K562 (cell line): ENCODE measurements at regions not wholly inside any gene's neighbourhood (a gene's known extent, or its start where the extent isn't known, plus 50 kb on each side); places are given as distances from the start of the nearest gene placed in this dataset.

Experiments used
- ATAC-seq: fragments of 200-7000 bp; cut with Tn5 transposase; 3 replicates; pipeline ENCODE4 v1.9.1; 2020; ENCODE audit warnings: moderate library complexity
- BruUV-seq: library from RNA; stranded (reverse); fragments of 400-500 nt; replicated peaks from 2 replicates; lab custom pipeline; 2021; lab: Mats Ljungman, UMichigan
- CTCF ChIA-PET: fragments of 300-600 bp; formaldehyde crosslinking; extraction: SDS; loops from one replicate; lab custom pipeline; 2021; ENCODE audit warnings: low intra/inter-chr PET ratio; lab: Yijun Ruan, JAX
- POLR2A ChIA-PET: fragments of 300-600, 350-650 bp; sonication (Branson Sonifier 250); formaldehyde crosslinking; extraction: SDS; loops from one replicate; lab custom pipeline; 2021; ENCODE audit warnings: antibody characterized with exemption, inconsistent platforms; lab: Yijun Ruan, JAX
- DNase-seq, 4 experiments: peaks; one replicate each; pipeline versions ENCODE4 v3.0.0 to v3.0.0-alpha.2; 2011 to 2018; ENCODE audit warnings: low spot score in 3 of 4, mixed read lengths in 3 of 4; ENCODE audit errors: extremely low read depth in 1 of 4
- FAIRE-seq: peaks from 2 replicates; lab custom pipeline; 2011; peaks lifted over from hg19 to GRCh38; lab: Jason Lieb, UNC
- H2AFZ ChIP-seq: 2 replicates; pipeline ENCODE4 v1.6.0; 2011; ENCODE audit warnings: low read depth, low read length, control low read depth, inconsistent platforms
- H3K27ac ChIP-seq: fragments of 200-600 bp; 3 replicates; pipeline ENCODE4 v1.8.0; 2011; ENCODE audit warnings: low read depth, mild to moderate bottlenecking, control low read depth, inconsistent platforms, low read length, moderate library complexity, mixed read lengths; ENCODE audit errors: extremely low read depth
- H3K27me3 ChIP-seq, 2 experiments: fragments of 300-600 bp in 1 of 2; 2 replicates in 1 of 2; 3 replicates in 1 of 2; pipeline versions ENCODE4 v1.6.0 to v1.8.0; 2011; ENCODE audit warnings: inconsistent platforms in 2 of 2, low read length in 2 of 2, mild to moderate bottlenecking in 1 of 2, mixed read lengths in 1 of 2, moderate library complexity in 1 of 2; ENCODE audit not compliant: control insufficient read depth in 2 of 2, insufficient read depth in 2 of 2
- H3K36me3 ChIP-seq: fragments of 300-600 bp; 3 replicates; pipeline ENCODE4 v1.8.0; 2011; ENCODE audit warnings: mild to moderate bottlenecking, low read length, inconsistent platforms; ENCODE audit not compliant: control insufficient read depth, insufficient read depth
- H3K4me1 ChIP-seq, 2 experiments: fragments of 200-600 bp in 1 of 2; replicated peaks in 1 of 2; 2 replicates in 1 of 2; 3 replicates in 1 of 2; pipeline versions ENCODE4 v1.5.1 to v1.8.0; 2011; ENCODE audit warnings: inconsistent platforms in 2 of 2, low read length in 2 of 2, mild to moderate bottlenecking in 1 of 2, mixed read lengths in 1 of 2, moderate library complexity in 1 of 2; ENCODE audit not compliant: control insufficient read depth in 2 of 2, insufficient read depth in 2 of 2
- H3K4me2 ChIP-seq: 2 replicates; pipeline ENCODE4 v1.6.1; 2011; ENCODE audit warnings: low read length, control low read depth, inconsistent platforms, mixed read lengths; ENCODE audit not compliant: insufficient read depth
- H3K4me3 ChIP-seq: fragments of 200-600 bp; sonication (generic), shearing (Covaris generic); 2 replicates; pipeline ENCODE4 v1.5.1; 2016; ENCODE audit warnings: control low read depth, inconsistent platforms
- H3K79me2 ChIP-seq: fragments of 200-600 bp; 3 replicates; pipeline ENCODE4 v1.8.0; 2011; ENCODE audit warnings: low read length, inconsistent platforms; ENCODE audit not compliant: control insufficient read depth, insufficient read depth
- H3K9ac ChIP-seq, 2 experiments: 2 replicates each; pipeline versions ENCODE4 v1.6.0 to v1.6.1; 2011; ENCODE audit warnings: low read depth in 2 of 2, low read length in 2 of 2, control low read depth in 1 of 2, inconsistent platforms in 1 of 2, mild to moderate bottlenecking in 1 of 2, mixed read lengths in 1 of 2; ENCODE audit not compliant: insufficient read depth in 1 of 2
- H3K9me1 ChIP-seq: one replicate; pipeline ENCODE4 v1.6.0; 2011; ENCODE audit warnings: inconsistent platforms, mild to moderate bottlenecking, low read length, moderate library complexity; ENCODE audit not compliant: control insufficient read depth, insufficient read depth
- H3K9me3 ChIP-seq: replicated peaks from 2 replicates; pipeline ENCODE4 v1.5.1; 2011; ENCODE audit warnings: low read depth, low read length, inconsistent platforms; ENCODE audit not compliant: control insufficient read depth, insufficient read depth
- H4K20me1 ChIP-seq: replicated peaks from 2 replicates; pipeline ENCODE4 v1.6.1; 2011; ENCODE audit warnings: low read length, inconsistent platforms, mixed read lengths; ENCODE audit not compliant: control insufficient read depth, insufficient read depth
- BDP1 ChIP-seq: IDR thresholded peaks from 3 replicates; pipeline ENCODE4 v1.6.1; 2011; ENCODE audit not compliant: insufficient read length, insufficient read depth
- CCAR2 ChIP-seq: fragments of 200-400 bp; formaldehyde crosslinking; IDR thresholded peaks from 2 replicates; pipeline ENCODE4 v1.6.1; 2017; ENCODE audit warnings: mild to moderate bottlenecking, low read depth, low read length
- E2F4 ChIP-seq: sonication (generic); formaldehyde crosslinking; IDR thresholded peaks from 2 replicates; pipeline ENCODE4 v1.8.0; 2022; ENCODE audit warnings: mild to moderate bottlenecking, low read depth, missing genetic modification reagents
- FIP1L1 ChIP-seq: fragments of 200-400 bp; formaldehyde crosslinking; IDR thresholded peaks from 2 replicates; pipeline ENCODE4 v1.6.1; 2018; ENCODE audit warnings: mild to moderate bottlenecking, low read depth, low read length; ENCODE audit not compliant: poor library complexity, severe bottlenecking
- ILF3 ChIP-seq: fragments of 450-650 bp; IDR thresholded peaks from 2 replicates; pipeline ENCODE4 v1.6.1; 2018; ENCODE audit warnings: antibody characterized with exemption, mild to moderate bottlenecking, moderate library complexity, borderline replicate concordance
- IRF2 ChIP-seq: sonication (generic); formaldehyde crosslinking; IDR thresholded peaks from 2 replicates; pipeline ENCODE4 v1.8.1; 2022; ENCODE audit warnings: mild to moderate bottlenecking, missing genetic modification reagents
- KDM5B ChIP-seq: fragments of 200-600 bp; sonication (generic); IDR thresholded peaks from 2 replicates; pipeline ENCODE4 v1.6.1; 2012; ENCODE audit warnings: low read depth, mild to moderate bottlenecking, moderate library complexity, low read length, control low read depth, inconsistent platforms; ENCODE audit not compliant: insufficient replicate concordance
- MAFG ChIP-seq: fragments of 450-650 bp; conservative IDR thresholded peaks from 2 replicates; pipeline ENCODE4 v1.6.1; 2016; ENCODE audit warnings: missing genetic modification characterization, missing compliant biosample characterization
- NR2C2 ChIP-seq, 2 experiments: fragments of 200-800 bp in 1 of 2; sonication (Bioruptor generic) in 1 of 2; sonication (generic) in 1 of 2; formaldehyde crosslinking in 1 of 2; IDR thresholded peaks; 2 replicates each; pipeline versions ENCODE4 v1.6.1 to v1.8.0; 2016 to 2022; ENCODE audit warnings: mild to moderate bottlenecking in 1 of 2, missing compliant biosample characterization in 1 of 2, missing genetic modification characterization in 1 of 2, missing genetic modification reagents in 1 of 2
- SMAD2 ChIP-seq: fragments of 150-350 bp; IDR thresholded peaks from 2 replicates; pipeline ENCODE4 v1.6.1; 2014; ENCODE audit warnings: low read depth, mild to moderate bottlenecking, low read length
- SNAPC5 ChIP-seq: fragments of 250-450 bp; sonication (Bioruptor Pico); IDR thresholded peaks from 2 replicates; pipeline ENCODE4 v1.8.0; 2021; ENCODE audit warnings: moderate library complexity, mild to moderate bottlenecking, inconsistent platforms
- ZBTB49 ChIP-seq: sonication (generic); formaldehyde crosslinking; IDR thresholded peaks from 2 replicates; pipeline ENCODE4 v1.8.0; 2022; ENCODE audit warnings: missing genetic modification reagents, mild to moderate bottlenecking, borderline replicate concordance
- ZNF263 ChIP-seq: sonication (generic); formaldehyde crosslinking; IDR thresholded peaks from 2 replicates; pipeline ENCODE4 v1.8.0; 2022; ENCODE audit warnings: mild to moderate bottlenecking, missing genetic modification reagents, borderline replicate concordance
- ZNF431 ChIP-seq: sonication (generic); formaldehyde crosslinking; IDR thresholded peaks from 2 replicates; pipeline ENCODE4 v1.8.0; 2022; ENCODE audit warnings: mild to moderate bottlenecking, missing genetic modification reagents
- ZNF444 ChIP-seq: fragments of 250-450 bp; sonication (Bioruptor Pico); IDR thresholded peaks from 2 replicates; pipeline ENCODE4 v1.4.0; 2020; ENCODE audit warnings: mild to moderate bottlenecking, moderate library complexity
- ZNF551 ChIP-seq: fragments of 250-450 bp; sonication (Bioruptor Pico); IDR thresholded peaks from 2 replicates; pipeline ENCODE4 v1.5.0; 2021; ENCODE audit warnings: mild to moderate bottlenecking, moderate library complexity
- ZZZ3 ChIP-seq: fragments of 450-650 bp; IDR thresholded peaks from 2 replicates; pipeline ENCODE4 v1.6.1; 2016; ENCODE audit warnings: antibody characterized with exemption, mild to moderate bottlenecking, moderate library complexity
- WGBS: fragments of 100-300 bp; shearing (Covaris generic); methylation state at CpG from one replicate; pipeline ENCODE4 v1.1.6; 2016; ENCODE audit warnings: low coverage, mixed read lengths; ENCODE audit not compliant: insufficient coverage; ENCODE audit errors: missing lambda C conversion rate; 5-methylcytosine and 5-hydroxymethylcytosine counted together
- in situ Hi-C: fragments of 300-500 bp; cut with MboI; formaldehyde crosslinking; loops from 4 replicates; pipeline ENCODE4 v1.15.0; 2018; ENCODE audit warnings: inconsistent platforms, mixed read lengths
- intact Hi-C: fragments of 100-400 bp; cut with micrococcal nuclease; formaldehyde crosslinking; loops from 2 replicates; pipeline ENCODE4 v1.14.2; 2022

GRCh38 chr12:58372298-58372697, 430.9 kb downstream of the ATP23 start (continued):
- TF ChIP-seq MAFG (tag) (no peak), NR2C2 (CRISPR knock-in tag; IDR thresholded peaks at IDR 0.05) (no peak), NR2C2 (tag; IDR thresholded peaks at IDR 0.05) (no peak), ILF3 (no peak)

GRCh38 chr12:58378028-58378427, 436.7 kb downstream of the ATP23 start:
- CTCF ChIA-PET = no interaction called here
- TF ChIP-seq E2F4 (CRISPR knock-in tag) (no peak), ZNF263 (no peak), ZNF444 (CRISPR knock-in tag) (no peak), IRF2 (no peak), FIP1L1 (no peak), SMAD2 (no peak), ZNF431 (CRISPR knock-in tag) (no peak), ZZZ3 (no peak), ZBTB49 (CRISPR knock-in tag) (no peak), BDP1 (no peak), CCAR2 (no peak), KDM5B (no peak), ZNF551 (no peak), SNAPC5 (CRISPR knock-in tag) (no peak)

More at GRCh38 chr12:58378028-58378427, 436.7 kb downstream of the ATP23 start:
- H3K79me2 ChIP-seq = no peaks in the 10 kb centered on the region
- no peak overlapping the region for H3K4me2 ChIP-seq
- no peaks in the 10 kb centered on the region for H3K36me3 ChIP-seq
- FAIRE-seq (no peak), ATAC-seq (no peak), DNase-seq (no peak)
- H3K9me3 ChIP-seq = no peaks in the 10 kb centered on the region; the same call in 1 of the 2 replicates
- no peak overlapping the region for H3K27ac ChIP-seq
- no peak overlapping the region for H2AFZ ChIP-seq
- WGBS = 6% methylated on average over 2 of the region's 2 CpGs
- in situ Hi-C loops = no loop called here
- no peak overlapping the region for H3K9ac ChIP-seq
- intact Hi-C loops = no loop called here
- POLR2A ChIA-PET = no interaction called here
- no peaks in the 10 kb centered on the region for H3K4me1 ChIP-seq
- H3K9me1 ChIP-seq = no peaks in the 10 kb centered on the region
- no peak overlapping the region for H3K4me3 ChIP-seq
- H4K20me1 ChIP-seq = no peaks in the 10 kb centered on the region
- no TSS peak for BruUV-seq
- H3K27me3 ChIP-seq = no peaks in the 10 kb centered on the region
